ENCODE measurements at regions not wholly inside any gene's neighbourhood (a gene's known extent, or its start where the extent isn't known, plus 50 kb on each side); places are given as distances from the start of the nearest gene placed in this dataset.

DNA sequence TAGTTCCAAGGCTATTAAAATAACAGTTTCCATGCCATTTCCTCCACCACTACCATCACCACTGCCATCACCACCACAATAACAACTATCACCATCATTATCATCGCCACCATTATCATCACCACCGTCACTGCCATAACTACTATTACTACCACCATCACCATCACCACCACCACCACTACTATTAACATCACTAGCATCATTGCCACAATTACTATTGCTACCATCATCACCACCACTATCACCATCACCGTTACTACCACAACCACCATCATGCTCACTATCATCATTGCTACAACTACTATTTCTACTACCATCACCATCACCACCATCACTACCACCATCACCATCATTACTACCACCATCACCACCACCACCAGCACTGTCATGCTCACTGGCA, 185.9 kb upstream of the MAF start:
- intact Hi-C loops (cut with DNase I), result no loop called here

DNA sequence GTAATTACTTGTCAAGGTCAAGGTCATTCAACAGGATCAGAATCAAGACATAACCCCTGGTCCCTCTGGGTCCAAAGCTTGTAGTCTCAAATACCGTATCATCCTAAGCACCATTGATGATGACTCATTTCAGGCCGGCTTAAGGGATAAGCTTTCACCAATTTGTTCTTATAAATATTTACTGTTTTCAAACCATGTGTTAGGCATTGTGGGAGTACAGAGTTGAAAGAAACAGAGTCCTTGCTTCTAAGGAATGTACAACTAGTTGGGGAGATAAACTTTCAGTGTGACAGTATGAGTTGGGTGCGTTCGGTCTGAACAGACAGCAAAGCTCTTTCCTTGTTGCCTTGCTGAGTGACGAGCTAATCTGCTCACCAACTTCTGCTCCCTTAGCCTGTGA, 183.5 kb upstream of the MAF start:
- intact Hi-C loops (cut with DNase I), result no loop called here
- no peak for DNase-seq

More for the DNA sequence above, 185.9 kb upstream of the MAF start:
- DNase-seq, result no peak

DNA sequence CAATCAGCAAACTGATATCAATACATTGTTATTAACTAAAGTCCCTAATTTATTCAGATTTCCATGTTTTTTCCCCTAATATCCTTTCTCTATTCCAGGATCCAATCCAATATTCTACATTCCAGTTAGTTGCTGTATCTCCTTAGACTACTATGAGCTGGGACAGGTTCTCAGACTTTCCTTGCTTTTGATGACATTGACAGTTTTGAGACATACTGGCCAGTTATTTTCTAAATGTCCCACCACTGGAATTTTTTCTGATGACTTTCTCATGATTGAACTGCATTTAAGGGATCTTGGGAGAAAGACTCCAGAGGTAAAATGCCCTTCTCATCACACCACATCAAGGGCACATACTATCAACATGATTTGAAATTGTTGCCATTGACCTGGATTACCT, 177.1 kb upstream of the MAF start:
- DNase-seq, result no peak
- intact Hi-C loops (cut with DNase I), result no loop called here

DNA sequence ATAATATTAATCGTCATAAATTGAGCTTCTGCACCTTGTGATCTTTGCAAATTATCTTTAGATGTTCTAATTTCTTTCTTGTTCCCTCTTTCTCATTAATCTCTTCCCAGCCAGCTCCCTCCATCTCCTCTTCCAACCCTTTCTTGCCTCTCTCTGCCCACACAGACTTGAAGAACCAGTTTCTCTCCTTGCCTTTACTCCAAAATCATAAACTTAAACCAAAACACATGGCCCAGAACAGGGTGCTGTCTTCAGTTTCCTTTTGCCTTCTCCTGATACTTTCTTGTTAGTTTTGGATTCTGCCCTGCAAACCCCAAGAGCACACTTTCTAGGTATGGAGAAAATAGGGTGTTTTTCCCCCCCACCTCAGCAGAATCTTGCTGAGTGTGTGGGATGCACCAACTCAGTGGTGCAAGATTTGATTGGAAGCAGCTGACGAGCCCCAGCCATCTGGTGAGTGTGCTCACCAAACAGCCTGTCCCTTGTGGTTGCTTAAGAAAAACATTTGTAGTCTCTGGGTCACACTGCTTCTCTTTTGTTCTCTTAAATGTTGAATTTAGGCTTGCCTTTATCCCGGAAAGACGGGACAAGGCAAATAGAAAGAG, 175.8 kb upstream of the MAF start:
- intact Hi-C loops (cut with DNase I), result no loop called here

DNA sequence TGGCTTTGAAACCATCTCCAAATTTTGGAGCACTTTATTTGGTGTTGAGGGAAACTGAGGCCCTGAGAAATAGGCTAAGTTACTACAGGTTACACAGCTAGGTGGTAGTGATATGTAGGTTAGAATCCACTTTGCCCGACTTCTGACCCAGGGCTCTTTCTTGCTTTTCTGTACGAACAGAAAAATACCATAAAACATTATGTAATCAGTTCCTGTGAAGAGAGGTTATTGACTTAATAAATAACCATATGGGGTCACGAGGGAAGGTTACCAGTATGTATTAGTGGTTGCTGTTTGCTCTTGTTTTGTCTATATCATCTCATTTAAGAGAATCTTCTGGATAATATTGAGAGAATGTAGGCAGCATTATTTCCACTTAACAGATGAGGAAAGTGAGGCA, 172.2 kb upstream of the MAF start:
- no peak for DNase-seq
- intact Hi-C loops (cut with DNase I), result no loop called here

More for the DNA sequence above, 175.8 kb upstream of the MAF start:
- peak in 1 of 10 donors; percentile 80 for DNase-seq

DNA sequence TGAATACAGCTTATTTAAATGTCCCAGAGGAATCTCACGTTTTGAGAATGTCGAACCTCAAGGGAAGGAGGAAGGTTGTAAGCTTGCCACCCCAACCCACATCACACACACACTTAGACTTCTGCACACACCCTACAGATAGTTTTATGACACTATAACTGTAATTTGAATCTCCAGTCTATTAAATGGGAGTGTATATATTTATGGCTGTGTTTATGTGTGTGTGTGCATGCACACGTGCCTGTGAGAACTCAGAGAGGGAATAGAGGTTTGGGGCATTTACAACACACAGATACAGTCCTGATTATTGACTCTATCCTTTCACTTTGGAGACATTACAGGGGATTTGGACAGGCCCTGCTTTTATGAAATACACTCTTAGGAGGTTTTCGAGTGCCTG, 171.5 kb upstream of the MAF start:
- DNase-seq, result no peak
- intact Hi-C loops (cut with DNase I), result no loop called here

DNA sequence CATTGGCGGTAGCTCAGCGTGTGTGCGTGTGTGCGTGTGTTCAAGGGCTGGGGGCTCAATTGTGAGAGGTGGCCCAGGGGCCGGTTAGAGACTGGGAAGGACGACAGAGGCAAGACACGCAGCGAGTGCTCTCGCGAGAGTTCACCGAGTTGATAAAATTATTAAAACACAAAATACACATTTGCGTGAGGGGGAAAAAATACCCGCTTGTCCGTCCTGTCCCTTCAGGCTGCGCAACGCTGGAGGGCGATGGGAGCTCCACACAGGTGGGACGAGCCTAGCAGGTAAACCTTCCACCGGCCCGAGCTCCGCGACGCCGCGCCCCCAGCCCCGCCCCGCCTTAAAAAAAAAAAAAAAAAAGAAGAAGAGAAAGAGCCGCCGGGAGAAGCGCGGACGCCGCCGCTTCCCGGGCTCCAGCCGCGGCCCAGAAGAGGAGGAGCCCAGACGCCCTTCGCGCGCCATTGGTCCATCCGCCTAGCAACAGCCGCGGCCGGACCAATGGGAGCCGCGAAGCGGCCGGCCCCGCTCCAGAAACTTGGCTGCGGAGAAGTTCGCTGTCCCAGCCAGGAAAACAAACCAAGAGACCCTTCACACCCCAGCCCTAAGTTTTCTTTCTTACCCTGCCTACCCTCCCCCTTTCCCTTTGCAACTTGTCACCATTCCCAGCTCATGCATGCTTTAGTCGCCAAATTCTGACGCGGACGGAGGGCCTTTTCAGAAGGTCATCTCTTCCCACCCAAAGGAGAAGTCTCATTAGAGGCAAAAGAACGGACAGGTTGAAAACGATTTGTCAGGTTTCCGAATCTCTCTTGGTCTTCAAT, 169.9 kb upstream of the MAF start:
- intact Hi-C loops (cut with DNase I), result no loop called here
- DNase-seq, result peak; percentile 75 to 97 (median 84)

DNA sequence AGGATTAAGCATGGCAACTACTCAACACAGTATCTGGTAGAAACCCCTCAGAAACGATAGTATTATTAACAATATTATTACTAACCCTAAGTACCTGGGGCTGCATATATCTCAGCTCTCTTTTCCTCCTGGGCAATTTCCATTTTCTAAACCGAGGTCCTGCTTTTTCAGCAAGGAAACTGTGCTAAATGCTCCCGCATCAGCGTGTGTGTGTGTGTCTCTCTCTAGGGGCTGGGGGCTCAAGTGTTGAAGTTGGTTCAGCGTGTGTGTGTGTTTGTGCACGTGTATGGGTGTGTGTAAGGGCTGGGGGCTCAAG, 169.3 kb upstream of the MAF start:
- DNase-seq, result no peak
- intact Hi-C loops (cut with DNase I), result loop anchor here (5.0 to 10.0 kb wide), 2 partner anchors 163 to 315 kb away; no protein-coding TSS in a partner anchor

DNA sequence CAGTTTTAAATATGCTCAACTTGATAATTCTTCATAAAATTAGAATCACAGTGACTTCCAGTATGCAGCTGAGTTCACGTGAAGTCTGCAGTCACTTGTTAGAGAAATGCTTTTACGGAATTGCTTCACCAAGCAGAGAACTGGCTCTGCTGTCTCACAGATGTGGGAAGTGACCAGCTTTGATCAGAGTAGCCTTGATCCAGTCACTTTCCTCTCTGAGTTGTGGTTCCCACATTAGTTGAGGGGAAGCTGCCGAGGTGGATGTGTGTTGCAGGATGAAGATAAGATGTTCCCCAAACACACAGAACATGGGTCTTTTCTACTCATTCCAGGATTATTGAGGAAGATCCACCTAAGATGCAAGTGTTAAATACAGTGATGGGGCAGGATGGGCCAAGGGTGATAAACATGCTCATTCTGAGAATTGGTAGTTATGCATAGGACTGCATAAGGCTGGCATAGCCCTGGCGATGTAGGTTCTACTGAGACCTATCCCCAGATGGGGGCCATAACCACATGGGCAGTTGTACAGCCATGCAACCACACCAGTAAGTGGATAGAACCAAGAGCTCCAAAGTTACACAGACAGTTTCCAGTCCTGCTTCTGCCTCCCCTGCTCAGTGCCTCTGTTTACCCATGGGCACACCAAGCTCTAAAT, 168.9 kb upstream of the MAF start:
- intact Hi-C loops (cut with DNase I), result loop anchor here (5.0 to 10.0 kb wide), 2 partner anchors 162 to 315 kb away; no protein-coding TSS in a partner anchor
- no peak for DNase-seq

DNA sequence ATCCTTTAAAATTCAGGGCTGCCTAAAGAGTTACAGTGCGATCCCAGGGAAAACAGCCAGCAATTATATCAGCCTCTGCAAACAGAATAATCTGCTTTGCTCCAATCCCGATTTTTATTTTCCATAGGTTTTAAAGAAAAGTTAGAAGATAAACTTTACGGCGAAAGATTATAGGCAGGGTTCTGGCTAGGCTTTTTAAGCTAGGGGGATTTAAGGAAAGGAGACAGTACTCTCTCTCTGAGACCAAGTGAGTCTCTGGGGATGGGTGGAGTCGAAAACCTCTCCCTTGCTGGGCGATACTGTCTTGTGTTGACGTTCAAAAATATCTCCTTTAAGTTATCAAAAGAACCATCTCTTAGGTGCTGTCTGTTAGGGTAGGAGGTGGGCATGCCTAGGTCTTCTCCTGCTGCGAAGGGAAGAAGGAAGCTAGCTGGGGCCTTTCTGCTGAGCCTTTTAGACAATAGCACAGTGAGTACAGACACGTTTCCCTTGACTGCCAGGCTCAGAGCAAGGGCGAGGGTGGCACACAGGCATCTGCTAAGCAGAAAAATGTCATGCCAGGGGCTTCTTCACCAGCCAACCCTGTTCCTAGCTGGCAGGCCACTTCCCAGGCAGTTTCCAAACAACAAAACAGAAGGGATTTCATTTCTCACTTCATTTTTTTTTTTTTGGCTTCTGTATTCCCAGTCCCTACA, 167.9 kb upstream of the MAF start:
- intact Hi-C loops (cut with DNase I), result loop anchor here (5.0 to 10.0 kb wide), 2 partner anchors 161 to 316 kb away; no protein-coding TSS in a partner anchor
- DNase-seq, result peak in 8 of 10 donors; percentile 24 to 86 (median 30)

DNA sequence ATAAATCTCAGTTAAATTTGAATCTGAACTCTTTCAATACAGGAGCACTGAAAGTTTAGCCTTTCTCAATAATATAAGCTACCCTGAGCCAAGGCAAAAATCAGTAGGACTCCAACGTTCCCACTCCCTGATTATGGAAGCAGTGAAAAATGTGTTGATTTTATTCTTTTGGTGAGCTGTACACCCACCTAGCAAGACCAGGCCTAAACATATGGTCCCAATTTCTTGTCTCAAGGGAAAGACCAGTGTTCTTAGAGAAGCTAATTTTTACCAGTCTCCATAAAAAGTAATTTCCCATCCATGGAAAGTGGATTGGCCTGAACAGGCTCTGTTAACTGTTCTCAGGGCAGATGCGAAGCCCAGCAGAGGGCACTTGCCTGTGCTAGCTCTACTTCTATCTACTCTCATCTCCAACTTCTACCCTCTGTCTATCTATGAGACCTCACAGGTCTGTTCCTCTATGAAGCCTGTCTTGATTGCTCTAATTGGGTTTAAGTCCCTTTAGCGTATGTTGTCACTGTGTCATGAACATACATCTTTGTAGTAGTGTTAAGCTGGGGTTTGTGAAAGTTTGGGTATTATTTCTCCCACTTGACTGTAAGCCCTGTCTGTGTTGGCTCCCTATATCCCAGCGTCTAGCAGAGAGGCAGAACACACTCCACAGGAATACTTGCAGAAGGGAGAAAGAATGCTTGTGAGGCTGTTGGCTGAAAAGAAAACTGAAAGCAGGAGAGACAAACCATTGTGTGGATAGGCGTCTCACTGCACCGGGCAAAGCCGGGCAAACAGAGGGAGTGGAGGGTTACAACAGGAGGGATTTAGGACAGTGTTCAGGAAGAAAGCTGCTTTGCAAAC, 167.1 kb upstream of the MAF start:
- DNase-seq, result peak in 4 of 10 donors; percentile 8 to 83 (median 48)
- intact Hi-C loops (cut with DNase I), result loop anchor here (5.0 to 10.0 kb wide), 2 partner anchors 160 to 317 kb away; no protein-coding TSS in a partner anchor

DNA sequence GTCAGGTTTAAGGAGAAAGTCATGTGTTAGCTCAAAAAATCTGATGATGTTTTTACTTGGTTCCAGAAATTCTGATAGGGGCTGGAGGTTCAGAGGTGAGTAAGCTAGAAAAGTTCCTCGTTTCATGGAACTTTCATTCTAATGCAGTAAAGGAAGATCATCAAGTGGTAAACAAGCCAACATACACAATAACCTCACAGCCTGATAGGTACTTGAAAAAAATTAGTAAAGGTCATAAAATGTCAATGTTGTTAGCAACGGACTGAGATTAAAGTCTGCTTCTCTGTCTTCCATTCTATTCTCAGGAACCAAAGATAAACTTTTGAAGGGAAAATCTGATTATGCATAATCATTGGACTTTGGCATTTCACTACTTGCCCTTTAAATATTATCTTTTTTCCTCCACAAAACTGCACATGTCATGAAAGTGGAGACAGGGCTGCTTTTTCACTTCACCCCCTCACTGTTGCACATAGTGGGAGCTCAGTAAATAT, 165.4 kb upstream of the MAF start:
- intact Hi-C loops (cut with DNase I), result loop anchor here (5.0 to 10.0 kb wide), 2 partner anchors 159 to 319 kb away; no protein-coding TSS in a partner anchor
- no peak for DNase-seq

DNA sequence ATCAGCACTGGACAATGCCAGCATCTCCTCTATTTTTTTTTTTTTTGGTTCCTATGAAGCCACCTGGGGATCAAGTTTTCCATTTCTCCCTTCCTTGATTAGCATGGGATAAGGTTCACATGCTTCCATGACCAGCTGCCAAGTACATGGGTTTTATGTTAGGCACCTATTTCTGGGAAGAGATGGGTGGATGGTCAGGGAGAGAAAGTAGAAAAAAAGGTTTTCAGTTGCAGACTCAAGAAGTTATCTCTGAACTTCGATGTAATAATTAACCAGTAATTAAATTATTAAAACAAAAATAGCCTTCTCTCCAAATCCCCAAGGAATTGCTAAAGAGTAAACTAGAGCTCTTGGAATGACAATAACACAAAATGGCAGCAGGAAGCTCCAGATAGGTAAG, 164.9 kb upstream of the MAF start:
- intact Hi-C loops (cut with DNase I), result loop anchor here (5.0 to 10.0 kb wide), 2 partner anchors 158 to 319 kb away; no protein-coding TSS in a partner anchor
- no peak for DNase-seq

DNA sequence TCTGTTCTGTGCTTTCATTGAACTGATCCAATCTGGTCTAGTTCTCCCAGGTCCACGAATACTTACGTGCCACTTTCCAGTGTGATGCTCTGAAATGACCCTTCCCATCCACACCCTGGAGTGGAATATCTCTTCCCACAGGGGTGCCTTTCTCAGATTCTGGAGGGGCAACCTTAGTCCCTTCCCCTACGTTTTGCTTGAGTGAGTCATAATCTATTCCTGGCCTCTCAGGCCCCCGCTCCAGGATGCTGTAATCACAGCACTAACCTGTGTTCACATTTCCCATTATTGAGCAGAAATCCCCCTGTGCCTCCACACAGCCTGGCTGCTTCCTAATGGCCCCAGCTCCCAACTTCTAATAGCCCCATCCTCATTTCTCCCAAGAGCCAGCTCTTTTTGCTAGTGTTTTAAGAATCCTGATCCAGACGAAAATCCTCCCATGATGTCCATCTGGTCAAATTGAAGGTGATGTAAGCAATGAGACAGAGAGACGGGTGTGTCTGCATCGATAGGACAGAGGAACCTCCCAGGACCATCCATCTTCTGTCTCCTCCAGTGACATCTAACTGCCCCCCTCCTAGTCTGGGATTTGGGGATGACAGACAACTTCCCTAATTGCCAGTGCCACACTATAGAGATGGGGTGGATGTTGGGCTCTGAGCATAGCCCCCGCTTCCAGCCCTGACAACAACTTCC, 164.0 kb upstream of the MAF start:
- intact Hi-C loops (cut with DNase I), result loop anchor here (5.0 to 10.0 kb wide), 2 partner anchors 157 to 320 kb away; no protein-coding TSS in a partner anchor
- no peak for DNase-seq

DNA sequence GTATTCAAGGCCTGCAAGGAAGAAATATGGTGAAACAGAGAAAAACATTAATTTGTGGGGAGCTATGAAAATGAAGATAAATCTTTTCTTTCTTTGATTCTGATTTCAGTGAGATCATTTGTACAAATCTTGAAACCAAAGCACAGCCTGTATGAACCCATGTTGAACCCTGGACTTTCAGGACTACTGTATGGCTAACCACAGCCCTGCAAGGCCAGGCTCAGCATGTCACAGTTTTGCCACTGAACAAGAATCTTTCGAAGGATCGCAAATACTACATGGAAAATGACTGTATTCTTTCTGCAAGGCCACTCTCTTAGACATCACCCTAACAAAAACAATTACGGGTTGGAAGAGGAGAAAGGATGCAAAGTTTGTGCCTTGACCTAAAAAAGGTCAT, 161.7 kb upstream of the MAF start:
- no peak for DNase-seq
- intact Hi-C loops (cut with DNase I), result loop anchor here (10.0 kb wide), 1 partner anchor 323 kb away; no protein-coding TSS in a partner anchor

DNA sequence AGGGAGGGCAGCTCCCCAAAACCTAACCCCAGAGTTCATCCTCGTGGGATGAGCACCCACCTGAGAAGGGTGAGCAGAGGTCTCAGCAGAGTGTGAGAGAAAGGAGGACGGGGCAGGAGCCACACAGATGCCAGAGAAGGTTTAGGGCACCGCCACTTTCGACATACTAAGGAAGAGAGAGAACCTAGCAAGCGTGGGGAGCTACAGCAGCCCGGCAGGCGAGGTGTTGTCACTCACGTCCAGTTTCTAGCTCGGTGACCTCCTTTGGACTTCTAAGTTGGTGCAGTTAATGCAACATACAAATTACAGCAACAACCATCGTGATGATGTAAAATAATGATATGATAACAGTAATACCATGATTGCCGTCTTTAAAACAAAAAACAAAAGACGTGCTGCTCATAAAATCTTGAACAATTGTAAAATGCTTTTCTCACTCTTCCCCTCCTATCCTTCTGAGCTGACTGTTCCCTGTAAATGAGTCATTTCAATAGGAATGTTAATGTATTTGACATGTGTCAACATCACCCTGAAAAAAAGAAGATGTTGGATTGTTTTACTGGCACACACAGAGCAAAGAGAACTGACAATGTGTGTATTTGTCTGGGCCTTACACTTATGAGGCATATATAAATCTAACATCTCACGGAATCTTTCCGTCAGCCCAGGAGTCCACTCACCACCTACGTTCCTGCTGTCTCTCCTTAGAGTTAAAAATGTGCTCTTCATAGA, 158.2 kb upstream of the MAF start:
- no peak for DNase-seq
- intact Hi-C loops (cut with DNase I), result no loop called here

DNA sequence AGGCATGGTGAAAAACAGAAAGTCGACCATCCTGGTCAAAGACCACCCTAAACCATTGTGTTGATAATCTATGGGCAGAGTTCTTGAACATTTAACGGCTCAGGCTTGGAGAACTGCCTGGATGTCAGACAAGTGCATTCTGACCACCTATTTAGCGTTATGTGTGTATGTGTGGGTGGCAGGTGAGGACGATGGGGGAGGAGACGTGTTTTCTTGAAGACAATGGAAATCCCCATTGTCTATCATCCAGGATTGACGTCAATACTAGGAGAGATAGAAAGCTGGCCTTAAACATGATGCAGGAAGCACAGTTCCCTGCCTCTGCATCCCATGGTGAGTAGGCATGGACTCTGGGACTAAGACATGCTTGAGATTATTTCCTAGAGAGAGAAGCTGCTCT, 157.4 kb upstream of the MAF start:
- DNase-seq, result no peak
- intact Hi-C loops (cut with DNase I), result no loop called here

DNA sequence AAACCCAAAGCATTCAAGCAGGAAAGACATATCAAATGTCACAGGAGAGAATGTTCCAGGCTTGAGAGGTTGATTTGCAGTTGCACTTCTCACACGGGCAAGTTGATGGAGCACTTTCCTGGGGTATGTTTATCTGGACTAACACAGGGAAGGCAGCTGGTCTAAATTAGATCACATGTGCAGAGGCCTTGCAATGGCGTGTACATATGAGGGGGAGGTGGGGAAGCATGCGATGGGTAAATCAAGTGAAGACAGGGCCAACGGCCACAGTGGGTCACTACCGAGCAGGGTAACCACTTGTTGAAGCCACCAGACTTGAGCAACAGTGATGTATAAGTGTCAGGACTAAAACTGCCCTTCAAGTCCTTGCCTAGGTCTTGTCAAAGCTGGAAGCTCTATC, 156.6 kb upstream of the MAF start:
- no peak for DNase-seq
- intact Hi-C loops (cut with DNase I), result no loop called here

Measured in posterior cingulate gyrus (tissue), 11 donors.